GM12878 (cell line): ENCODE measurements at regions not wholly inside any gene's neighbourhood (a gene's known extent, or its start where the extent isn't known, plus 50 kb on each side); places are given as distances from the start of the nearest gene placed in this dataset.
A peak's percentile ranks its signal among the peaks of the same experiment; 100 is the strongest.

Experiments
- ATAC-seq: fragments of 200-7000 bp; cut with Tn5 transposase; 3 replicates; pipeline ENCODE4 v1.9.1; 2020; ENCODE audit warnings: mild to moderate bottlenecking, moderate library complexity
- BruUV-seq: library from RNA; stranded (reverse); fragments of 400-500 nt; replicated peaks from 2 replicates; lab custom pipeline; 2021; lab: Mats Ljungman, UMichigan
- CTCF ChIA-PET: fragments of 300-600 bp; sonication (Branson Sonifier 250); formaldehyde crosslinking; extraction: SDS; loops from one replicate; lab custom pipeline; 2021; ENCODE audit warnings: inconsistent platforms; lab: Yijun Ruan, JAX
- POLR2A ChIA-PET: fragments of 350-600 bp; formaldehyde crosslinking; extraction: SDS; loops from one replicate; lab custom pipeline; 2021; ENCODE audit warnings: inconsistent platforms; lab: Charles Lee
- RAD21 ChIA-PET: fragments of 300-600 bp; sonication (Branson Sonifier 250); formaldehyde crosslinking; loops from one replicate; lab custom pipeline; 2023; ENCODE audit warnings: antibody characterized with exemption; ENCODE audit not compliant: unreplicated experiment; lab: Charles Lee
- SMC1A ChIA-PET: fragments of 300-600 bp; sonication (Branson Sonifier 250); formaldehyde crosslinking; loops from one replicate; lab custom pipeline; 2023; ENCODE audit not compliant: unreplicated experiment, uncharacterized antibody; lab: Charles Lee
- DNase-seq: peaks from one replicate; pipeline ENCODE4 v3.0.0-alpha.2; 2011; ENCODE audit warnings: low read depth, low spot score
- FAIRE-seq: peaks from 3 replicates; lab custom pipeline; 2011; peaks lifted over from hg19 to GRCh38; lab: Jason Lieb, UNC
- H2AFZ ChIP-seq: 2 replicates; pipeline ENCODE4 v1.6.0; 2011; ENCODE audit warnings: low read depth, low read length, control low read depth; ENCODE audit not compliant: control insufficient read depth
- H3K27ac ChIP-seq: 2 replicates; pipeline ENCODE4 v1.5.1; 2011; ENCODE audit warnings: control low read depth; ENCODE audit not compliant: control insufficient read depth, insufficient read depth
- H3K27me3 ChIP-seq, 2 experiments: replicated peaks in 1 of 2; 2 replicates each; pipeline versions ENCODE4 v1.6.0 to v1.6.1; 2011; ENCODE audit warnings: low read length in 1 of 2; ENCODE audit not compliant: control insufficient read depth in 2 of 2, insufficient read depth in 2 of 2
- H3K36me3 ChIP-seq, 2 experiments: 2 replicates each; pipeline ENCODE4 v1.5.1; 2011; ENCODE audit warnings: low read length in 1 of 2; ENCODE audit not compliant: control insufficient read depth in 2 of 2, insufficient read depth in 2 of 2
- H3K4me1 ChIP-seq: 2 replicates; pipeline ENCODE4 v1.6.1; 2011; ENCODE audit warnings: mild to moderate bottlenecking, low read length, moderate library complexity, mixed read lengths; ENCODE audit not compliant: control insufficient read depth, insufficient read depth
- H3K4me2 ChIP-seq: 2 replicates; pipeline ENCODE4 v1.6.0; 2011; ENCODE audit warnings: control low read depth; ENCODE audit not compliant: control insufficient read depth, insufficient read depth
- H3K4me3 ChIP-seq: fragments of 200-600 bp; sonication (generic); 2 replicates; pipeline ENCODE4 v1.5.1; 2016
- H3K79me2 ChIP-seq: 2 replicates; pipeline ENCODE4 v1.6.0; 2011; ENCODE audit warnings: low read length; ENCODE audit not compliant: control insufficient read depth, insufficient read depth
- H3K9ac ChIP-seq: 2 replicates; pipeline ENCODE4 v1.8.0; 2011; ENCODE audit warnings: low read length, control low read depth, mixed read lengths; ENCODE audit not compliant: control insufficient read depth, insufficient read depth
- H3K9me3 ChIP-seq: replicated peaks from 3 replicates; pipeline ENCODE4 v1.5.1; 2011; ENCODE audit warnings: mild to moderate bottlenecking, low read length; ENCODE audit not compliant: control insufficient read depth, insufficient read depth
- H4K20me1 ChIP-seq: 2 replicates; pipeline ENCODE4 v1.6.0; 2011; ENCODE audit not compliant: control insufficient read depth, insufficient read depth
- BCL3 ChIP-seq: IDR thresholded peaks from 2 replicates; pipeline ENCODE4 v1.6.1; 2011; ENCODE audit warnings: borderline replicate concordance, low read depth, mild to moderate bottlenecking, moderate library complexity, low read length; ENCODE audit not compliant: insufficient read depth, poor library complexity, severe bottlenecking
- BHLHE40 ChIP-seq, 2 experiments: fragments of 450-650 bp in 1 of 2; IDR thresholded peaks; 2 replicates each; pipeline ENCODE4 v1.6.1; 2011 to 2017; ENCODE audit warnings: low read depth in 2 of 2, borderline replicate concordance in 1 of 2, improper control_type of control experiment in 1 of 2, low read length in 1 of 2, mild to moderate bottlenecking in 1 of 2
- CTCF ChIP-seq, 3 experiments: IDR thresholded peaks in 2 of 3; conservative IDR thresholded peaks in 1 of 3; 2 replicates each; pipeline ENCODE4 v1.5.1; 2011; ENCODE audit warnings: low read depth in 3 of 3, low read length in 3 of 3, mild to moderate bottlenecking in 3 of 3, control low read depth in 2 of 3, moderate library complexity in 2 of 3, inconsistent platforms in 1 of 3, mixed read lengths in 1 of 3; ENCODE audit not compliant: control insufficient read depth in 2 of 3, insufficient read depth in 1 of 3; ENCODE audit errors: extremely low read depth in 1 of 3
- IRF4 ChIP-seq: IDR thresholded peaks from 2 replicates; pipeline ENCODE4 v1.6.1; 2011; ENCODE audit warnings: low read depth, low read length
- JUNB ChIP-seq: IDR thresholded peaks from 2 replicates; pipeline ENCODE4 v1.6.1; 2016; ENCODE audit warnings: antibody characterized with exemption, mild to moderate bottlenecking
- JUND ChIP-seq: IDR thresholded peaks from 2 replicates; pipeline ENCODE4 v1.6.1; 2012; ENCODE audit warnings: low read depth, mild to moderate bottlenecking, low read length, improper control_type of control experiment, moderate library complexity
- KLF5 ChIP-seq: fragments of 450-650 bp; IDR thresholded peaks from 2 replicates; pipeline ENCODE4 v1.6.1; 2014; ENCODE audit warnings: mild to moderate bottlenecking; ENCODE audit not compliant: partially characterized antibody
- MYB ChIP-seq: fragments of 150-350 bp; IDR thresholded peaks from 2 replicates; pipeline ENCODE4 v1.6.1; 2014; ENCODE audit warnings: mild to moderate bottlenecking, low read depth, low read length, borderline replicate concordance
- POU2F2 ChIP-seq: IDR thresholded peaks from 3 replicates; pipeline ENCODE4 v1.6.1; 2011; ENCODE audit warnings: low read depth, mild to moderate bottlenecking, low read length, borderline replicate concordance
- RAD21 ChIP-seq: IDR thresholded peaks from 2 replicates; pipeline ENCODE4 v1.6.1; 2011; ENCODE audit warnings: mild to moderate bottlenecking, low read depth, low read length, moderate library complexity; ENCODE audit not compliant: insufficient read depth
- SMARCA5 ChIP-seq: fragments of 450-650 bp; IDR thresholded peaks from 2 replicates; pipeline ENCODE4 v1.6.1; 2017; ENCODE audit warnings: mild to moderate bottlenecking
- SMC3 ChIP-seq: IDR thresholded peaks from 2 replicates; pipeline ENCODE4 v1.6.1; 2011; ENCODE audit warnings: low read length, improper control_type of control experiment, borderline replicate concordance
- YY1 ChIP-seq: IDR thresholded peaks from 2 replicates; pipeline ENCODE4 v1.6.1; 2011; ENCODE audit warnings: low read depth, mild to moderate bottlenecking, low read length
- WGBS: methylation state at CpG from one replicate; pipeline ENCODE4 v1.1.6; 2016; ENCODE audit warnings: low lambda C conversion rate; ENCODE audit not compliant: insufficient replicate concordance, insufficient coverage; ENCODE audit errors: missing lambda C conversion rate; 5-methylcytosine and 5-hydroxymethylcytosine counted together
- in situ Hi-C: fragments of 300-500 bp; cut with MboI; formaldehyde crosslinking; loops from 9 replicates; pipeline ENCODE4 v1.14.3; 2018; ENCODE audit warnings: mixed read lengths
- intact Hi-C: fragments of 100-400 bp; cut with micrococcal nuclease; formaldehyde crosslinking; loops from one replicate; pipeline ENCODE4 v1.14.2; 2022; ENCODE audit not compliant: unreplicated experiment
- TF ChIP-seq, protein P1 (sequence below): fragments of 450-650 bp; formaldehyde crosslinking; IDR thresholded peaks from 2 replicates; pipeline ENCODE4 v1.4.0; 2020; ENCODE audit warnings: mild to moderate bottlenecking, moderate library complexity

DNA sequence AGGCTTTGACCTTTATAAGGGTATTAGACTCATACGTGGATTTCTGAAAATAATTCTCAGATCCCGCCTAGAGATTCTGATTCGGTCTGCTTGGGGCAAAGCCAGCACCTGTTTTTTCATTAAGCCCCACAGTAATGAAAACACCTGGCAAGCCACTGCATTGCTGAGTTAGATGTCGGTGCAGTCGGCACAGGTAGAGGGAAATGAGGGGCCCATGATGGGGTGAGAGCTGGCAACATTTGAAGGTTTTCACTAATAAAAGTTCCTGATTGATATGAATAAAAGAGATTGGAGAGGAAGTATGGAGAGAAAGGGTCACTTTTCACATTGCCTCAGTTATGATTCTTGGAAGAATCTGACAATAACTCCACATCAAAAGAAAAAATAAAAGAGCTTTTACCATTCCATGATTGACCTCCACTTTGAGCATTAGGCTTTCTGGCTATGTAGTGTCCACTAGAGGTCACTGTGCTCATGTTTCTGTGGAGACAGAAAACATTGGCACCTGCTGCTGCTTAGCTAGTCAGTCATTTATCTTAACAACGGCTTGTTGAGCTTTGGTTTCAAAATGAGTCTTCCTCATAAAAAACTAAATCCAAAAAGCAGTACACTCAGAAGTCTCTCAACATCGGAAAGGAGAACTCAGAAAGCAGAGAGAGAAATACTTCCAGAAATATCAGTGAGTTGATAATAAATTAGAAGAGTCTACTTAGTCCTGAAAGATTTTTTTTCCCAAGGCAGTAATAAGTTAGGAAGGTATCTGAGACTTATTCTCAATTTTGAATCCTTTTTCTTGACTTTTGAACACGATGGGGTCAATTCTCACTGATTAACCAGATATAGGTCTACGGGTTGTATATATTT, 53.3 kb upstream of the KLHL31 start:
- Histone ChIP-seq H3K4me1 (no peaks in the 10 kb centered on the region), H3K79me2 (no peaks in the 10 kb centered on the region), H2AFZ (no peak overlapping the region), H3K36me3 (no peaks in the 10 kb centered on the region), H4K20me1 (no peaks in the 10 kb centered on the region), H3K27me3 (no peaks in the 10 kb centered on the region; a peak in 2 of 4 replicates), H3K9me3 (no peaks in the 10 kb centered on the region), H3K4me2 (no peak overlapping the region), H3K9ac (no peak overlapping the region), H3K4me3 (no peak overlapping the region), H3K27ac (no peak overlapping the region)
- ChIA-PET SMC1A (interaction anchor here (0.7 to 2.3 kb wide), 14 partner anchors 10 to 237 kb away, joined by 3 to 21 read pairs (median 4); no protein-coding TSS in a partner anchor), RAD21 (interaction anchor here (0.7 to 2.3 kb wide), 8 partner anchors 10 to 310 kb away, joined by 3 to 31 read pairs (median 6); no protein-coding TSS in a partner anchor), POLR2A (no interaction called here), CTCF (interaction anchor here (0.6 to 13.6 kb wide), 46 partner anchors 10 to 641 kb away, joined by 3 to 261 read pairs (median 4); partner anchors contain the start of gene LRRC1)
- WGBS: 51% methylated on average over 9 of the region's 9 CpGs
- peak; percentile 95 for FAIRE-seq
- in situ Hi-C loops: no loop called here
- BruUV-seq: no TSS peak
- intact Hi-C loops: loop anchor here (2.0 kb wide), 1 partner anchor 68 kb away; no protein-coding TSS in a partner anchor
- ATAC-seq: peak; percentile 99
- DNase-seq: peak; percentile 51
- TF ChIP-seq BHLHE40 (IDR thresholded peaks at IDR 0.05; ENCODE audit: borderline replicate concordance in 1 of 2, low read depth in 2 of 2, low read length in 1 of 2) (peak; percentile 57 to 72; a peak in 2 of 4 replicates), SMC3 (peak; percentile 34; the same call in 1 of the 2 replicates), JUND (peak; percentile 88), BCL3 (no peak), MYB (no peak), RAD21 (peak; percentile 49), POU2F2 (peak; percentile 34; the same call in 1 of the 3 replicates), YY1 (0 out of 2 replicates have a peak, but pooled peaks have one; percentile 23), KLF5 (no peak), CTCF (IDR thresholded peaks at IDR 0.05 in 2 of 3, conservative IDR thresholded peaks at IDR 0.05 in 1 of 3; ENCODE audit: control insufficient read depth in 2 of 3, extremely low read depth in 1 of 3, insufficient read depth in 1 of 3, low read depth in 3 of 3, low read length in 3 of 3) (peak; percentile 73 to 88 (median 79)), JUNB (peak; percentile 73), IRF4 (peak; percentile 59; the same call in 1 of the 2 replicates), SMARCA5 (peak; percentile 50; the same call in 1 of the 2 replicates)
- TF ChIP-seq, protein P1, sequence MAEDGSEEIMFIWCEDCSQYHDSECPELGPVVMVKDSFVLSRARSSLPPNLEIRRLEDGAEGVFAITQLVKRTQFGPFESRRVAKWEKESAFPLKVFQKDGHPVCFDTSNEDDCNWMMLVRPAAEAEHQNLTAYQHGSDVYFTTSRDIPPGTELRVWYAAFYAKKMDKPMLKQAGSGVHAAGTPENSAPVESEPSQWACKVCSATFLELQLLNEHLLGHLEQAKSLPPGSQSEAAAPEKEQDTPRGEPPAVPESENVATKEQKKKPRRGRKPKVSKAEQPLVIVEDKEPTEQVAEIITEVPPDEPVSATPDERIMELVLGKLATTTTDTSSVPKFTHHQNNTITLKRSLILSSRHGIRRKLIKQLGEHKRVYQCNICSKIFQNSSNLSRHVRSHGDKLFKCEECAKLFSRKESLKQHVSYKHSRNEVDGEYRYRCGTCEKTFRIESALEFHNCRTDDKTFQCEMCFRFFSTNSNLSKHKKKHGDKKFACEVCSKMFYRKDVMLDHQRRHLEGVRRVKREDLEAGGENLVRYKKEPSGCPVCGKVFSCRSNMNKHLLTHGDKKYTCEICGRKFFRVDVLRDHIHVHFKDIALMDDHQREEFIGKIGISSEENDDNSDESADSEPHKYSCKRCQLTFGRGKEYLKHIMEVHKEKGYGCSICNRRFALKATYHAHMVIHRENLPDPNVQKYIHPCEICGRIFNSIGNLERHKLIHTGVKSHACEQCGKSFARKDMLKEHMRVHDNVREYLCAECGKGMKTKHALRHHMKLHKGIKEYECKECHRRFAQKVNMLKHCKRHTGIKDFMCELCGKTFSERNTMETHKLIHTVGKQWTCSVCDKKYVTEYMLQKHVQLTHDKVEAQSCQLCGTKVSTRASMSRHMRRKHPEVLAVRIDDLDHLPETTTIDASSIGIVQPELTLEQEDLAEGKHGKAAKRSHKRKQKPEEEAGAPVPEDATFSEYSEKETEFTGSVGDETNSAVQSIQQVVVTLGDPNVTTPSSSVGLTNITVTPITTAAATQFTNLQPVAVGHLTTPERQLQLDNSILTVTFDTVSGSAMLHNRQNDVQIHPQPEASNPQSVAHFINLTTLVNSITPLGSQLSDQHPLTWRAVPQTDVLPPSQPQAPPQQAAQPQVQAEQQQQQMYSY (CRISPR knock-in tag): no peak
